Small intestine (tissue), 7 donors: ENCODE measurements at regions not wholly inside any gene's neighbourhood (a gene's known extent, or its start where the extent isn't known, plus 50 kb on each side); places are given as distances from the start of the nearest gene placed in this dataset.
A peak's percentile ranks its signal among the peaks of the same experiment; 100 is the strongest.
"Not testable (repeated sequence)": the region's sequence is repeated elsewhere in the genome, so short reads cannot be mapped to it uniquely, and the experiment has no call there.

Experiments used
- DNase-seq, 2 donors: peaks; one replicate each; pipeline versions ENCODE4 v3.0.0 to v3.0.0-alpha.2; 2013
- FAIRE-seq: peaks from 2 replicates; lab custom pipeline; 2012; peaks lifted over from hg19 to GRCh38; lab: Jason Lieb, UNC
- H3K27ac ChIP-seq, 3 donors: one replicate each; pipeline ENCODE4 v1.5.1; 2013; ENCODE audit warnings: low read length in 2 of 3, mild to moderate bottlenecking in 2 of 3, control low read depth in 1 of 3, inconsistent platforms in 1 of 3, low read depth in 1 of 3, moderate library complexity in 1 of 3
- H3K27me3 ChIP-seq, 3 donors: one replicate each; pipeline ENCODE4 v1.6.1; 2013; ENCODE audit warnings: low read length in 3 of 3, inconsistent platforms in 1 of 3; ENCODE audit not compliant: control insufficient read depth in 3 of 3, insufficient read depth in 3 of 3
- H3K36me3 ChIP-seq, 3 donors: one replicate each; pipeline ENCODE4 v1.6.1; 2013; ENCODE audit warnings: low read length in 3 of 3, inconsistent platforms in 1 of 3, low read depth in 1 of 3, mild to moderate bottlenecking in 1 of 3, moderate library complexity in 1 of 3; ENCODE audit not compliant: control insufficient read depth in 3 of 3, insufficient read depth in 2 of 3
- H3K4me1 ChIP-seq, 3 donors: one replicate each; pipeline ENCODE4 v1.6.1; 2013; ENCODE audit warnings: low read length in 2 of 3, inconsistent platforms in 1 of 3, low read depth in 1 of 3, mild to moderate bottlenecking in 1 of 3, moderate library complexity in 1 of 3; ENCODE audit not compliant: control insufficient read depth in 3 of 3, insufficient read depth in 2 of 3
- H3K4me3 ChIP-seq, 3 donors: one replicate each; pipeline ENCODE4 v1.5.1; 2013; ENCODE audit warnings: low read length in 3 of 3, control low read depth in 1 of 3, inconsistent platforms in 1 of 3, low read depth in 1 of 3, mild to moderate bottlenecking in 1 of 3, moderate library complexity in 1 of 3
- H3K9me3 ChIP-seq, 2 donors: one replicate each; pipeline ENCODE4 v1.6.1; 2013; ENCODE audit warnings: low read depth in 1 of 2, low read length in 1 of 2; ENCODE audit not compliant: control insufficient read depth in 2 of 2, insufficient read depth in 1 of 2
- WGBS, 3 donors: extraction: QIAGEN DNeasy Blood & Tissue Kit; methylation state at CpG; one replicate each; pipeline ENCODE4 v1.1.7; 2013; 5-methylcytosine and 5-hydroxymethylcytosine counted together
- donor health status: healthy with polysubstance abuse.
- donor health status: control.
- donor health status: control.
- donor health status: Bipolar disorder and iron deficiency.
- donor health status: healthy.

DNA sequence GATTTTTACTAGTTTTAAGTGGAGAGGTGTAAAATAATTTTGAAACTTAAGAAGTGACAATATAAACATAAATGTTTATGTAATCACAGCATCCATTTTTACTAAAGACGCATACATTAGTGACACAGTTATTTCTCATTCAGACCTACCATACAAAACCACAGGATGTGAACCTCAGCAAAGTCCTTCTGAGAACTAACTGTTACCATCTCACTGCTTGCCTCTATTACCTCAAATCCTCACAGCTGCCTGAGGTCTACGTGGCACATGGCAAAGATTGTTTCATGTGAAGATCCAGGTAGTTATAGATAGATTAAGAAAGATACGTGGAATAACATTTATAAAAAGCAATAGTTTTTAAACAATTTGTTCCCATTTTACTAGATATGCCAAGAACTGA, 189.0 kb downstream of the SLITRK2 start:
- peak; percentile 5 for FAIRE-seq
- no peaks in the 10 kb centered on the region for H3K4me1 ChIP-seq
- no peak for DNase-seq
- H3K36me3 ChIP-seq: no peaks in the 10 kb centered on the region
- H3K27ac ChIP-seq: no peak overlapping the region
- no peaks in the 10 kb centered on the region for H3K9me3 ChIP-seq
- 53 to 80% (median 67%) methylated on average over 3 of the region's 3 CpGs for WGBS, 3 donors
- H3K27me3 ChIP-seq: no peaks in the 10 kb centered on the region
- H3K4me3 ChIP-seq: no peak overlapping the region

- Histone ChIP-seq H3K36me3 (no peaks in the 10 kb centered on the region), H3K4me3 (no peak overlapping the region), H3K4me1 (no peaks in the 10 kb centered on the region), H3K27ac (no peak overlapping the region), H3K9me3 (no peaks in the 10 kb centered on the region), H3K27me3 (no peaks in the 10 kb centered on the region)
- WGBS, 3 donors: 42 to 75% (median 60%) methylated on average over 4 of the region's 4 CpGs
- DNase-seq: no peak
- no peak for FAIRE-seq
Observed at GRCh38 chrX:146036000-146036399, 218.4 kb downstream of the SLITRK2 start.

DNA sequence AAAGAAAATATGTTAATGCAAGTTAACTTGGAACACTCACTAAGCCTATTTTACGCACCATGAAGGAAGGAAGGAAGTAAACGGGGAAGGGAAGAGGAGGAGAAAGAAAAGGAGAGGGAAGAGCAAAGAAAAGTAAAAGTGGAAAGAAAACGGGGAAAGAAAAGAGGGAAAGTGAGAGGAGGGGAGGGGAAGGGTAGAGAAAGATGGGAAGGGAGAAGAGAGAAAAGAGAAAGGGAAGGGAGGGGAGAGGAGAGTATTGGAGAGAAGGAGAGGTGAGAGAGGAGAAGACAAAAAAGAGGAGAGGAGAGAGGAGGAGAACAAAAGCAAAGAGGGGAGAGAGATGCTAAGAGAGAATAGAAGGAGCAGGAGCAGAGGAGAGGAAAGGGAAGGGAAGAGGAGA, 224.1 kb downstream of the SLITRK2 start:
- 74 to 76% (median 76%) methylated on average over 3 of the region's 3 CpGs for WGBS, 3 donors
- no peaks in the 10 kb centered on the region for H3K36me3 ChIP-seq
- DNase-seq (no peak), FAIRE-seq (no peak)
- no peaks in the 10 kb centered on the region for H3K27me3 ChIP-seq
- no peak overlapping the region for H3K27ac ChIP-seq
- H3K4me3 ChIP-seq: no peak overlapping the region
- H3K9me3 ChIP-seq: no peaks in the 10 kb centered on the region
- no peaks in the 10 kb centered on the region for H3K4me1 ChIP-seq

DNA sequence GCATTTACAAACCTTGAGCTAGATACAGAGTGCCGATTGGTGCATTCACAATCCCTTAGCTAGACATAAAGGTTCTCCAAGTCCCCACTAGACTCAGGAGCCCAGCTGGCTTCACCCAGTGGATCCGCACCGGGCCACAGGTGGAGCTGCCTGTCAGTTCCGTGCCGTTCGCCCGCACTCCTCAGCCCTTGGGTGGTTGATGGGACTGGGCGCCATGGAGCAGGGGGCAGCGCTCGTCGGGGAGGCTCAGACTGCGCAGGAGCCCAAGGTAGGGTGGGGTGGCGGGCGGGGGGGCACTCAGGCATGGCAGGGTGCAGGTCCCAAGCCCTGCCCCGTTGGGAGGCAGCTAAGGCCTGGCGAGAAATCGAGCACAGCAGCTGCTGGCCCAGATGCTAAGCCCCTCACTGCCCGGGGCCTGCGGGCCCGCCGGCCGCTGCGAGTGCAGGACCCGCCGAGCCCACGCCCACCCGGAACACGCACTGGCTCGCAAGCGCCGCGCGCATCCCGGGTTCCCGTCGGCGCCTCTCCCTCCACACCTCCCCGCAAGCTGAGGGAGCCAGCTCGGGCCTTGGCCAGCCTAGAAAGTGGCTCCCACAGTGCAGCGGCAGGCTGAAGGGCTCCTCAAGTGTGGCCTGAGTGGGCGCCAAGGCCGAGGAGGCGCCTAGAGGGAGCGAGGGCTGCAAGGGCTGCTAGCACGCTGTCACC, 228.5 kb downstream of the SLITRK2 start:
- 91 to 95% (median 93%) methylated on average over 18 to 45 of the region's 45 CpGs for WGBS, 3 donors
- not testable (repeated sequence) for H3K4me1 ChIP-seq, H3K36me3 ChIP-seq, DNase-seq, H3K27me3 ChIP-seq, FAIRE-seq, H3K27ac ChIP-seq, H3K9me3 ChIP-seq, H3K4me3 ChIP-seq

GRCh38 chrX:146049568-146049967, 231.9 kb downstream of the SLITRK2 start:
- WGBS, 3 donors: 87 to 91% (median 89%) methylated on average over 6 to 9 of the region's 12 CpGs
- H3K4me1 ChIP-seq, FAIRE-seq, H3K9me3 ChIP-seq, H3K27me3 ChIP-seq, H3K36me3 ChIP-seq, DNase-seq, H3K4me3 ChIP-seq, H3K27ac ChIP-seq: not testable (repeated sequence)

- no peak for FAIRE-seq
- Histone ChIP-seq H3K27ac (no peak overlapping the region), H3K4me1 (no peaks in the 10 kb centered on the region), H3K9me3 (no peaks in the 10 kb centered on the region), H3K27me3 (no peaks in the 10 kb centered on the region), H3K4me3 (no peak overlapping the region), H3K36me3 (no peaks in the 10 kb centered on the region)
- DNase-seq: no peak
Observed at GRCh38 chrX:146054311-146054710, 236.7 kb downstream of the SLITRK2 start.

GRCh38 chrX:146055733-146056132, 238.1 kb downstream of the SLITRK2 start:
- Histone ChIP-seq H3K4me3 (no peak overlapping the region), H3K36me3 (no peaks in the 10 kb centered on the region), H3K4me1 (no peaks in the 10 kb centered on the region), H3K27me3 (no peaks in the 10 kb centered on the region), H3K9me3 (no peaks in the 10 kb centered on the region), H3K27ac (no peak overlapping the region)
- FAIRE-seq (no peak), DNase-seq (no peak)
- 51 to 71% (median 52%) methylated on average over 2 of the region's 2 CpGs for WGBS, 3 donors

- 31 to 58% (median 57%) methylated on average over 3 of the region's 3 CpGs for WGBS, 3 donors
- H3K4me3 ChIP-seq: no peak overlapping the region
- H3K4me1 ChIP-seq: no peaks in the 10 kb centered on the region
- H3K27me3 ChIP-seq: no peaks in the 10 kb centered on the region
- peak in 1 of 2 donors; percentile 1 for DNase-seq
- no peak overlapping the region for H3K27ac ChIP-seq
- no peak for FAIRE-seq
- H3K36me3 ChIP-seq: no peaks in the 10 kb centered on the region
- no peaks in the 10 kb centered on the region for H3K9me3 ChIP-seq
Observed at GRCh38 chrX:146056511-146057081, 239.0 kb downstream of the SLITRK2 start.

- no peak for FAIRE-seq
- 64 to 84% (median 77%) methylated on average over 2 of the region's 2 CpGs for WGBS, 3 donors
- H3K4me3 ChIP-seq: no peak overlapping the region
- no peaks in the 10 kb centered on the region for H3K9me3 ChIP-seq
- no peaks in the 10 kb centered on the region for H3K36me3 ChIP-seq
- H3K27me3 ChIP-seq: no peaks in the 10 kb centered on the region
- H3K27ac ChIP-seq: no peak overlapping the region
- DNase-seq: no peak
- no peaks in the 10 kb centered on the region for H3K4me1 ChIP-seq
Observed at GRCh38 chrX:146064156-146064555, 246.5 kb downstream of the SLITRK2 start.
